GM13977 (cell line): ENCODE measurements at regions not wholly inside any gene's neighbourhood (a gene's known extent, or its start where the extent isn't known, plus 50 kb on each side); places are given as distances from the start of the nearest gene placed in this dataset.

Experiments
- DNase-seq: peaks from one replicate; pipeline ENCODE4 v3.0.0; 2012; ENCODE audit warnings: low spot score
- in situ Hi-C: fragments of 300-500 bp; cut with MboI; formaldehyde crosslinking; loops from one replicate; pipeline ENCODE4 v1.12.0; 2022; ENCODE audit warnings: low sequenced_read_pairs, low pct_unique_long_range_greater_than_20kb, mixed read lengths, inconsistent platforms; ENCODE audit not compliant: unreplicated experiment
- TF ChIP-seq, protein P1 (sequence below): IDR thresholded peaks from 2 replicates; pipeline ENCODE4 v1.5.1; 2012; ENCODE audit warnings: mild to moderate bottlenecking, control low read depth; ENCODE audit not compliant: insufficient read depth; ENCODE audit errors: extremely low read depth, missing control alignments

DNA sequence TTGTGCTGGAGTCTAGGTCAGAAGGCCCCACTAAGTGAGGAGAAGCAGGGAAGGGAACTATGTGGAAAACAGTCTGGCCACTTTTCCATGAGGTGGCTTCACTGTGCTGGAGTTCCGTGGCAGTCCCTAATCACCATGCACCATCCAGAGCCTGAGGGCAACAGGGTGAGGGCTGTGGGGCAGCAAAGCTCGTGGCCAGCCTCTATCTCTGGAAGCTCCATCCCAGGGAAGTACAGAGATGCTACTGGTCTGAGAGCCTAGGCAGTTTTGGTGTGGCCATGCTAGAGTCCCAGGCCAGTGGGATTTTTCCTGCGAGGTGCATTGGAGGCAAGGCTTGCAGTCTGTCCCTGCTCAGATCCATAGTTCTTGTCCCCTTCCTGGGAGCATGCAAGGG, 157.3 kb upstream of the LRRC7 start:
- in situ Hi-C loops = no loop called here

GRCh38 chr1:69410893-69411292, 156.8 kb upstream of the LRRC7 start:
- in situ Hi-C loops = no loop called here
- TF ChIP-seq, protein P1, sequence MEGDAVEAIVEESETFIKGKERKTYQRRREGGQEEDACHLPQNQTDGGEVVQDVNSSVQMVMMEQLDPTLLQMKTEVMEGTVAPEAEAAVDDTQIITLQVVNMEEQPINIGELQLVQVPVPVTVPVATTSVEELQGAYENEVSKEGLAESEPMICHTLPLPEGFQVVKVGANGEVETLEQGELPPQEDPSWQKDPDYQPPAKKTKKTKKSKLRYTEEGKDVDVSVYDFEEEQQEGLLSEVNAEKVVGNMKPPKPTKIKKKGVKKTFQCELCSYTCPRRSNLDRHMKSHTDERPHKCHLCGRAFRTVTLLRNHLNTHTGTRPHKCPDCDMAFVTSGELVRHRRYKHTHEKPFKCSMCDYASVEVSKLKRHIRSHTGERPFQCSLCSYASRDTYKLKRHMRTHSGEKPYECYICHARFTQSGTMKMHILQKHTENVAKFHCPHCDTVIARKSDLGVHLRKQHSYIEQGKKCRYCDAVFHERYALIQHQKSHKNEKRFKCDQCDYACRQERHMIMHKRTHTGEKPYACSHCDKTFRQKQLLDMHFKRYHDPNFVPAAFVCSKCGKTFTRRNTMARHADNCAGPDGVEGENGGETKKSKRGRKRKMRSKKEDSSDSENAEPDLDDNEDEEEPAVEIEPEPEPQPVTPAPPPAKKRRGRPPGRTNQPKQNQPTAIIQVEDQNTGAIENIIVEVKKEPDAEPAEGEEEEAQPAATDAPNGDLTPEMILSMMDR = no peak
- DNase-seq = no peak

More for the DNA sequence above, 157.3 kb upstream of the LRRC7 start:
- no peak for DNase-seq
- TF ChIP-seq, protein P1 = no peak

DNA sequence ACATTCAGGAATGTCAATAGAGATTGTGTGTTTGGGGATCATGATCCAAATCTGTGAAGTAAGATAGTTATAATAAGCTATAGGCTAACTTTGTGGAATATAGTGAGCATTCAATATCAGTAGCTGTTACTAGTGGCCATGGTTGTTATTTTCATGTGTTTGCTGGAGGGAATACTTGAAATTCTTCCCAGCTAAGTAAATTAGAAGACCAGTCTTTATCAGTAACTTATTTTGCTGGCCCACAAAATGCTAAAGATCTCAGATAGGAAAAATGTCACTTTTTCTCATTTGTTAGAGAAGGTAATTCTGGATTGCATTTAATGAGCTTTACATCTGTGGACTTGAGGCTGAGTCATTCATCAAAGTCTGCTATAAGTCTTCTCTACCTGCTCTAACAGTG, 156.1 kb upstream of the LRRC7 start:
- TF ChIP-seq, protein P1 = no peak
- no peak for DNase-seq
- in situ Hi-C loops = no loop called here

GRCh38 chr1:69413129-69413528, 154.6 kb upstream of the LRRC7 start:
- DNase-seq = no peak
- TF ChIP-seq, protein P1 = no peak
- in situ Hi-C loops = no loop called here

DNA sequence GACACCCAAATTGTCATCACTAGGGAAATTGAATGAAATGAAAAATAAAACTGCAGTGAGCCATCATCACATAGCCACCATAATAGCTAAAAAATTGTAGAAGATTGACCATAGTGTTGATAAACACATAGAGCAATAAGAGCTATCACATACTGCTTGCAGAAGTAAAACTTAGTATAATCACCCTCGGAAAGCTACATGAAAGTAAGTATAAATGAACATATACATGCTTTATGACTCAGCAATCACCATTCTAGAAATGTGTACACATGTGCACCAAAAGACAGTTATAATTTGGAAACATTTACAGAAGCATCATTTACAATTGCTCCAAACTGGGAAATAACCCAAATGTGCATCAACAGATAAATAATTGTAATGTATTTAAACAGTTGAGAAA, 153.1 kb upstream of the LRRC7 start:
- TF ChIP-seq, protein P1 = no peak
- in situ Hi-C loops = no loop called here
- no peak for DNase-seq

- in situ Hi-C loops = no loop called here
- no peak for DNase-seq
- TF ChIP-seq, protein P1 = no peak
Measured at GRCh38 chr1:69421286-69421685, 146.4 kb upstream of the LRRC7 start.

DNA sequence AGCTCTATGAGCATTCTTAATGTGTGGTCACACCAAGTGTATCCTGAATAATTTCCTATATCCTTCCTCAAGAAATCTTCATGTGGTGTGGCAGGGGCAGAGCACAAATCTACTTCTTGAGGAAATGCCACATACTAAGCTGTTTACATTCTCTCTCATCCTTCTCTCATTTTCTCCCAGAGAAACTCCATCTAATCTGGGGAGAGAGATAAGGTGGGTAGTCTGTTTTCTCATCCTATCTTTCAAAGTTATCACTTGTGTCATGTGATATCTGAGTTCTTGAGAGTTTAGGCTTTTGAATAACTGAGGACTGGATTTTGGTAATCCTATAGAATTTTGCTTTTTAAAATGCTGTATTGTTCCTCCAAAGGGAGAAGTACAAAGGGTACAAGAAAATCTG, 141.9 kb upstream of the LRRC7 start:
- in situ Hi-C loops = no loop called here
- TF ChIP-seq, protein P1 = no peak

More for the DNA sequence above, 141.9 kb upstream of the LRRC7 start:
- no peak for DNase-seq
